A673 (cell line): ENCODE measurements at regions not wholly inside any gene's neighbourhood (a gene's known extent, or its start where the extent isn't known, plus 50 kb on each side); places are given as distances from the start of the nearest gene placed in this dataset.

Experiments used
- BruUV-seq: library from RNA; stranded (reverse); fragments of 400-500 nt; replicated peaks from 2 replicates; lab custom pipeline; 2021; lab: Mats Ljungman, UMichigan
- CTCF ChIA-PET: fragments of 300-600 bp; sonication (Branson Sonifier 250); formaldehyde crosslinking; loops from one replicate; lab custom pipeline; 2022; ENCODE audit warnings: antibody characterized with exemption; lab: Charles Lee
- POLR2A ChIA-PET: fragments of 300-600 bp; sonication (Branson Sonifier 250); formaldehyde crosslinking; loops from one replicate; lab custom pipeline; 2022; ENCODE audit warnings: antibody characterized with exemption; ENCODE audit not compliant: low non-redundant PET; lab: Charles Lee
- DNase-seq: peaks from one replicate; pipeline ENCODE4 v3.0.0-alpha.2; 2015; ENCODE audit warnings: low spot score
- H3K27ac ChIP-seq: fragments of 200-600 bp; sonication (generic); 2 replicates; pipeline ENCODE4 v1.5.1; 2016; ENCODE audit warnings: mixed run types, low read depth, mild to moderate bottlenecking, mixed read lengths, antibody characterized with exemption, low read length; ENCODE audit not compliant: poor library complexity, severe bottlenecking
- H3K27me3 ChIP-seq: fragments of 200-600 bp; sonication (generic); replicated peaks from 2 replicates; pipeline ENCODE4 v1.6.1; 2017; ENCODE audit warnings: mixed run types, low read depth, mild to moderate bottlenecking, mixed read lengths, antibody characterized with exemption, low read length; ENCODE audit not compliant: insufficient read depth, poor library complexity
- H3K36me3 ChIP-seq: fragments of 200-600 bp; sonication (generic); 2 replicates; pipeline ENCODE4 v1.6.1; 2016; ENCODE audit warnings: mixed run types, mild to moderate bottlenecking, mixed read lengths, antibody characterized with exemption, low read length; ENCODE audit not compliant: insufficient read depth, poor library complexity, severe bottlenecking
- H3K4me1 ChIP-seq: fragments of 200-600 bp; sonication (generic); 2 replicates; pipeline ENCODE4 v1.6.1; 2017; ENCODE audit warnings: mixed run types, mild to moderate bottlenecking, mixed read lengths, antibody characterized with exemption, low read length; ENCODE audit not compliant: insufficient read depth, poor library complexity, severe bottlenecking
- H3K4me3 ChIP-seq: fragments of 200-600 bp; sonication (generic); 2 replicates; pipeline ENCODE4 v1.5.1; 2016; ENCODE audit warnings: low read depth, mixed run types, mild to moderate bottlenecking, mixed read lengths, low read length; ENCODE audit not compliant: poor library complexity, severe bottlenecking
- H3K9me3 ChIP-seq: fragments of 200-600 bp; sonication (generic); 2 replicates; pipeline ENCODE4 v1.6.1; 2016; ENCODE audit warnings: mixed run types, low read depth, mild to moderate bottlenecking, mixed read lengths, antibody characterized with exemption, low read length; ENCODE audit not compliant: poor library complexity, severe bottlenecking
- EZH2 ChIP-seq: fragments of 200-600 bp; sonication (generic); IDR thresholded peaks from 2 replicates; pipeline ENCODE4 v1.6.1; 2017; ENCODE audit warnings: borderline replicate concordance, low read depth, mild to moderate bottlenecking, mixed read lengths, antibody characterized with exemption, low read length; ENCODE audit not compliant: poor library complexity, severe bottlenecking
- intact Hi-C: fragments of 100-400 bp; cut with micrococcal nuclease; formaldehyde crosslinking; loops from one replicate; pipeline ENCODE4 v1.10.0; 2022; ENCODE audit not compliant: unreplicated experiment
- TF ChIP-seq, protein P1 (sequence below): fragments of 300-800, 200-600 bp; sonication (generic); conservative IDR thresholded peaks from 2 replicates; pipeline ENCODE4 v1.5.1; 2017; ENCODE audit warnings: low read depth, mild to moderate bottlenecking, antibody characterized with exemption, low read length, moderate library complexity, mixed read lengths

DNA sequence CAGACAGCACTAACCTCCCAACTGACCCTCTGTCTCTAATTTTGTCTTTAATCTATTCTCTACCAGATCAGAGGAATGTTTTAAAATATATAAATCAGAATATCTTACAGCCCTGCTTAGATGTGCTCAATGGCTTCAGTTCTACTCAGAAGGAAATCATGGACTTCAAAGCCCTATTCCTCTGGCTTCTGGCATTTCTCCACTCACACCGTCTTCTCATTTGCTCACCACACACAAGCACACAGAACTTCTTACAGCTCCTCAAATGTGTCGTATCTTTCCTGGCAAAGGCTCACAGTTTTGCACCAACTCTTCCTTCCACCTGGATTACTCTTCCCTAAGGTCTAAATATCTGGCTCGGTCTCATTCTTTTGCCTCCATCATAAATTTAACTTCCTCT lies 71.6 kb upstream of the NUDT7 start:
- no TSS peak for BruUV-seq

DNA sequence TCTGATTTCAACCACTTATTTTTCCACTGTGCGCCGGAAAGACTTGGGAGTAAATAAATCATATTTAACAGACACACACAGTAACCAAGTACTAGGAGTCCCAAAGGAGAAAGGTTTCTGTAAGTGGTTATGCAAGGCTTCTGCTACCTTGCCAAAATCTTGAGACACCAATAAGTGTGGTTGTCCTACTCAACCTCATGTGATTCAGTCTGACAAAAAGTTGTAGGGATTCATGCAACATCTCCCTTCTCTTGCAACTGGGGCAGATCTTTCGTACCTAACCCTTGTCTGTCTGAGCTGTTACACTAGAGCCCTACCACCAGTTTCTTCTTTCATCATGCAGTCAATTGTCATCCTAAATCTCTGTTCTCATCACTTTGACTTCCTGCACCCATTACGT lies 69.9 kb upstream of the NUDT7 start:
- Histone ChIP-seq H3K36me3 (no peaks in the 10 kb centered on the region), H3K27me3 (peaks cover 6% of the 10 kb centered on the region), H3K27ac (no peak overlapping the region), H3K4me3 (no peak overlapping the region), H3K9me3 (no peaks in the 10 kb centered on the region), H3K4me1 (no peaks in the 10 kb centered on the region)
- CTCF ChIA-PET, result no interaction called here
- intact Hi-C loops, result no loop called here
- DNase-seq, result no peak
- TF ChIP-seq, protein P1, sequence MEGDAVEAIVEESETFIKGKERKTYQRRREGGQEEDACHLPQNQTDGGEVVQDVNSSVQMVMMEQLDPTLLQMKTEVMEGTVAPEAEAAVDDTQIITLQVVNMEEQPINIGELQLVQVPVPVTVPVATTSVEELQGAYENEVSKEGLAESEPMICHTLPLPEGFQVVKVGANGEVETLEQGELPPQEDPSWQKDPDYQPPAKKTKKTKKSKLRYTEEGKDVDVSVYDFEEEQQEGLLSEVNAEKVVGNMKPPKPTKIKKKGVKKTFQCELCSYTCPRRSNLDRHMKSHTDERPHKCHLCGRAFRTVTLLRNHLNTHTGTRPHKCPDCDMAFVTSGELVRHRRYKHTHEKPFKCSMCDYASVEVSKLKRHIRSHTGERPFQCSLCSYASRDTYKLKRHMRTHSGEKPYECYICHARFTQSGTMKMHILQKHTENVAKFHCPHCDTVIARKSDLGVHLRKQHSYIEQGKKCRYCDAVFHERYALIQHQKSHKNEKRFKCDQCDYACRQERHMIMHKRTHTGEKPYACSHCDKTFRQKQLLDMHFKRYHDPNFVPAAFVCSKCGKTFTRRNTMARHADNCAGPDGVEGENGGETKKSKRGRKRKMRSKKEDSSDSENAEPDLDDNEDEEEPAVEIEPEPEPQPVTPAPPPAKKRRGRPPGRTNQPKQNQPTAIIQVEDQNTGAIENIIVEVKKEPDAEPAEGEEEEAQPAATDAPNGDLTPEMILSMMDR, result no peak
- TF ChIP-seq EZH2, result no peak
- POLR2A ChIA-PET, result no interaction called here
- no TSS peak for BruUV-seq

More for the DNA sequence above, 71.6 kb upstream of the NUDT7 start:
- TF ChIP-seq, protein P1, result no peak
- no peak for TF ChIP-seq EZH2
- no peaks in the 10 kb centered on the region for H3K36me3 ChIP-seq
- no peaks in the 10 kb centered on the region for H3K4me1 ChIP-seq
- no peak overlapping the region for H3K4me3 ChIP-seq
- no peaks in the 10 kb centered on the region for H3K9me3 ChIP-seq
- peaks cover 6% of the 10 kb centered on the region for H3K27me3 ChIP-seq
- no peak for DNase-seq
- ChIA-PET POLR2A (no interaction called here), CTCF (no interaction called here)
- intact Hi-C loops, result no loop called here
- no peak overlapping the region for H3K27ac ChIP-seq

DNA sequence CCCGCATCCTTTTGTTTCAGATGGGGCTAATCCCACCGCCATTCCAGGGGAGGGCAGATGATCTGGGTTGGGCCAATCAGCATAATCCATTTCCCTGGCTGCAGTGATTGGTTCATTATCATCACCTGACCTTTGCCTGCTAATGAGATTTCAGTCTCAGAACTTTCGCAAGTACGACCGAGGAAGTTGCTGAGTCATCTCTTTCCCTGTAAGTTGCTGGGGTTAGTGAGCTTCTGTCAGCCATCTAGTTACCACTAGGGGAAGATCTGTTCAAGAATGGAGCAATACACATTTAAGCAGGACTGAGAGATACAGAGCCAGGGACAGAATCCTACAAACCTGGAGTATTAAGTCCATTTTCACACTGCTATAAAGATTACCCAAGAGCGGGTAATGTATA lies 65.3 kb upstream of the NUDT7 start:
- no peaks in the 10 kb centered on the region for H3K27me3 ChIP-seq
- no peak for TF ChIP-seq EZH2
- TF ChIP-seq, protein P1, result 0 out of 2 replicates have a peak, but pooled peaks have one; percentile 20
- CTCF ChIA-PET, result no interaction called here
- no peak overlapping the region for H3K27ac ChIP-seq
- no peaks in the 10 kb centered on the region for H3K36me3 ChIP-seq
- H3K9me3 ChIP-seq, result no peaks in the 10 kb centered on the region
- DNase-seq, result peak; percentile 66
- intact Hi-C loops, result no loop called here
- POLR2A ChIA-PET, result no interaction called here
- BruUV-seq, result no TSS peak
- no peaks in the 10 kb centered on the region for H3K4me1 ChIP-seq
- no peak overlapping the region for H3K4me3 ChIP-seq
